ENCODE measurements at regions not wholly inside any gene's neighbourhood (a gene's known extent, or its start where the extent isn't known, plus 50 kb on each side); places are given as distances from the start of the nearest gene placed in this dataset.

DNA sequence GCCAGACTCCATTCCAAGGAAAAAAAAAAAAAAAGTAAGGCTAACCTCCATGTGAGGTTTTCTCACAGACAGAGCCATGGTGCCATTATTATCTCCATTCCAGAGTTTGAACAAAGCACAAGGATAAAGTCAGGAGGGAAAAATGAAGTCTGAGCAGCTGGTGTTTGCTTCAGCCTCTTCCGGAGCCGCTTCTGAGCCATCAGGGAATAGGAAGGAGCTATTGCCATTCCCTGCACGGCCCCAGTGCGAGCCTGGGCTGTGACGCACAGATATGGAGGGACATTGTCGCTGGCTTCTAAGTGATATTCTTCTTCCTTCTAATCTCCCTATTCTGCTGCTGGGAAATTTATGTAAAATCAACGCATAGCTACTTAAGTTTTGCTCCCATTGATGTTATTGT is 69.5 kb upstream of the PIRT start:
- no peaks in the 10 kb centered on the region for H3K36me3 ChIP-seq
- H3K27me3 ChIP-seq: no peaks in the 10 kb centered on the region
- no peak overlapping the region for H3K4me3 ChIP-seq
- H3K9me3 ChIP-seq: no peaks in the 10 kb centered on the region
- DNase-seq: no peak
- TF ChIP-seq POLR2A (IDR thresholded peaks at IDR 0.05): no peak
- TF ChIP-seq, protein P1, sequence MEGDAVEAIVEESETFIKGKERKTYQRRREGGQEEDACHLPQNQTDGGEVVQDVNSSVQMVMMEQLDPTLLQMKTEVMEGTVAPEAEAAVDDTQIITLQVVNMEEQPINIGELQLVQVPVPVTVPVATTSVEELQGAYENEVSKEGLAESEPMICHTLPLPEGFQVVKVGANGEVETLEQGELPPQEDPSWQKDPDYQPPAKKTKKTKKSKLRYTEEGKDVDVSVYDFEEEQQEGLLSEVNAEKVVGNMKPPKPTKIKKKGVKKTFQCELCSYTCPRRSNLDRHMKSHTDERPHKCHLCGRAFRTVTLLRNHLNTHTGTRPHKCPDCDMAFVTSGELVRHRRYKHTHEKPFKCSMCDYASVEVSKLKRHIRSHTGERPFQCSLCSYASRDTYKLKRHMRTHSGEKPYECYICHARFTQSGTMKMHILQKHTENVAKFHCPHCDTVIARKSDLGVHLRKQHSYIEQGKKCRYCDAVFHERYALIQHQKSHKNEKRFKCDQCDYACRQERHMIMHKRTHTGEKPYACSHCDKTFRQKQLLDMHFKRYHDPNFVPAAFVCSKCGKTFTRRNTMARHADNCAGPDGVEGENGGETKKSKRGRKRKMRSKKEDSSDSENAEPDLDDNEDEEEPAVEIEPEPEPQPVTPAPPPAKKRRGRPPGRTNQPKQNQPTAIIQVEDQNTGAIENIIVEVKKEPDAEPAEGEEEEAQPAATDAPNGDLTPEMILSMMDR (IDR thresholded peaks at IDR 0.05): no peak
- no peak overlapping the region for H3K27ac ChIP-seq
- no peaks in the 10 kb centered on the region for H3K4me1 ChIP-seq

GRCh38 chr17:10899281-10899680 is 61.4 kb upstream of the PIRT start:
- H3K9me3 ChIP-seq: no peaks in the 10 kb centered on the region
- H3K27ac ChIP-seq: no peak overlapping the region
- no peaks in the 10 kb centered on the region for H3K4me1 ChIP-seq
- no peak for DNase-seq
- no peaks in the 10 kb centered on the region for H3K36me3 ChIP-seq
- no peaks in the 10 kb centered on the region for H3K27me3 ChIP-seq
- no peak overlapping the region for H3K4me3 ChIP-seq
- no peak for TF ChIP-seq POLR2A (IDR thresholded peaks at IDR 0.05)
- TF ChIP-seq, protein P1 (IDR thresholded peaks at IDR 0.05): no peak

- H3K36me3 ChIP-seq: no peaks in the 10 kb centered on the region
- TF ChIP-seq, protein P1 (IDR thresholded peaks at IDR 0.05): no peak
- no peak for TF ChIP-seq POLR2A (IDR thresholded peaks at IDR 0.05)
- H3K4me3 ChIP-seq: no peak overlapping the region
- H3K9me3 ChIP-seq: no peaks in the 10 kb centered on the region
- DNase-seq: no peak
- H3K4me1 ChIP-seq: no peaks in the 10 kb centered on the region
- no peak overlapping the region for H3K27ac ChIP-seq
- no peaks in the 10 kb centered on the region for H3K27me3 ChIP-seq
Measured at GRCh38 chr17:10894220-10894619, 56.3 kb upstream of the PIRT start.

DNA sequence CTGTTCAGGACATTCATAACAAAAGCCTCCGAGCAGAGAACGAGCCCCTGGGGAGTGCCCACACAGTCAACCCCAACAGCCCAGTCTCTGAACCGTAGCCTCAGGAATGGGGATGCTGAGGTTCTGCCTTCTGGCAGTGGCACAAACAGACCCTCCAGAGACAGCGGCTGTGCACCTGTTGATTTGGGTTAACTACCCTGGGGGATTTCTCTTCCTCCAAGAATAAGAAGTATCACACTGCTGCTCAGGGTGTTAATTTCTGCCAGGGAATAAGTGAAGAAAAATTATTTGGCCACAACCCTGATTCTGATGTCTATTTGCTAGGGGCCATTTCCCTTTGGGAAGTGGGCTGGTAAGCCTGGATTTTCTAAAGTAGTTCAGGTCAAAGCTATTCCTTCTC is 51.0 kb upstream of the PIRT start:
- Histone ChIP-seq H3K4me3 (no peak overlapping the region), H3K9me3 (no peaks in the 10 kb centered on the region), H3K27me3 (no peaks in the 10 kb centered on the region), H3K27ac (no peak overlapping the region), H3K36me3 (no peaks in the 10 kb centered on the region), H3K4me1 (no peaks in the 10 kb centered on the region)
- TF ChIP-seq POLR2A (IDR thresholded peaks at IDR 0.05): no peak
- TF ChIP-seq, protein P1 (IDR thresholded peaks at IDR 0.05): no peak
- no peak for DNase-seq

Small RNA genes in the stretch of these regions (small RNA-seq; reads per million reads assigned to genes)
- 0 reads per million in 2 donors for gene RN7SL601P

All from Peyer's patch (tissue), 4 donors.